ENCODE measurements at regions not wholly inside any gene's neighbourhood (a gene's known extent, or its start where the extent isn't known, plus 50 kb on each side); places are given as distances from the start of the nearest gene placed in this dataset.

DNA sequence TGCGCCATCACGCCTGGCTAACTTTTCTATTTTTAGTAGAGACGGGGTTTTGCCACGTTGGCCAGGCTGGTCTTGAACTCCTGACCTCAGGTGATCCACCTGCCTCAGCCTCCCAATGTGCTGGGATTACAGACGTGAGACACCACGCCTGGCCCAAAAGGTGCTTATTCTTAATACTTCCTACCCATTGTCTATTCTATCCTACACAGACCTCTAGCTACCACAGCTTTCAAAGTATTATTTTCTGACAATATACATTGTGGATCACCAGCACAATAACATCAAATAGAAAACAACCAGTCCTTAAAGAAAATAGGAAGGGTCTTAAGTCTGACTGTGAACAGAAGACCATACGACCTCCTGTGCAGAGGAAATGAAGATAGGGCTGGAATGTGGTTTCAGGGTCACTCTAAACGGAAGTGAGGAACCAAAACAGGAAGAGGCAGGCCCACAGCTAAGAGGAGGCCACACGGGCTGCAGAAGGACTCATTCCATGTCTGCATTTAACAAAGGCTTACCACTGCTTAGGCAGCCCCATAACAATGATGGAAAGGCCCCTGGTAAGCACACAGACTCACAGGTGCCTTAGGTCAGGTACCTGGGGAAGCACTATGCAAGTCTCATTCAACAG is 115.2 kb downstream of the ZFAND4 start:
- no peak for TF ChIP-seq EZH2 (IDR thresholded peaks at IDR 0.05; ENCODE audit: borderline replicate concordance, low read depth, low read length)
- TF ChIP-seq, protein P1, sequence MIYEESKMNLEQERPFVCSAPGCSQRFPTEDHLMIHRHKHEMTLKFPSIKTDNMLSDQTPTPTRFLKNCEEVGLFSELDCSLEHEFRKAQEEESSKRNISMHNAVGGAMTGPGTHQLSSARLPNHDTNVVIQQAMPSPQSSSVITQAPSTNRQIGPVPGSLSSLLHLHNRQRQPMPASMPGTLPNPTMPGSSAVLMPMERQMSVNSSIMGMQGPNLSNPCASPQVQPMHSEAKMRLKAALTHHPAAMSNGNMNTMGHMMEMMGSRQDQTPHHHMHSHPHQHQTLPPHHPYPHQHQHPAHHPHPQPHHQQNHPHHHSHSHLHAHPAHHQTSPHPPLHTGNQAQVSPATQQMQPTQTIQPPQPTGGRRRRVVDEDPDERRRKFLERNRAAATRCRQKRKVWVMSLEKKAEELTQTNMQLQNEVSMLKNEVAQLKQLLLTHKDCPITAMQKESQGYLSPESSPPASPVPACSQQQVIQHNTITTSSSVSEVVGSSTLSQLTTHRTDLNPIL (CRISPR knock-in tag; IDR thresholded peaks at IDR 0.05): no peak
- TF ChIP-seq, protein P2, sequence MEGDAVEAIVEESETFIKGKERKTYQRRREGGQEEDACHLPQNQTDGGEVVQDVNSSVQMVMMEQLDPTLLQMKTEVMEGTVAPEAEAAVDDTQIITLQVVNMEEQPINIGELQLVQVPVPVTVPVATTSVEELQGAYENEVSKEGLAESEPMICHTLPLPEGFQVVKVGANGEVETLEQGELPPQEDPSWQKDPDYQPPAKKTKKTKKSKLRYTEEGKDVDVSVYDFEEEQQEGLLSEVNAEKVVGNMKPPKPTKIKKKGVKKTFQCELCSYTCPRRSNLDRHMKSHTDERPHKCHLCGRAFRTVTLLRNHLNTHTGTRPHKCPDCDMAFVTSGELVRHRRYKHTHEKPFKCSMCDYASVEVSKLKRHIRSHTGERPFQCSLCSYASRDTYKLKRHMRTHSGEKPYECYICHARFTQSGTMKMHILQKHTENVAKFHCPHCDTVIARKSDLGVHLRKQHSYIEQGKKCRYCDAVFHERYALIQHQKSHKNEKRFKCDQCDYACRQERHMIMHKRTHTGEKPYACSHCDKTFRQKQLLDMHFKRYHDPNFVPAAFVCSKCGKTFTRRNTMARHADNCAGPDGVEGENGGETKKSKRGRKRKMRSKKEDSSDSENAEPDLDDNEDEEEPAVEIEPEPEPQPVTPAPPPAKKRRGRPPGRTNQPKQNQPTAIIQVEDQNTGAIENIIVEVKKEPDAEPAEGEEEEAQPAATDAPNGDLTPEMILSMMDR (IDR thresholded peaks at IDR 0.05 in 2 of 3, conservative IDR thresholded peaks at IDR 0.05 in 1 of 3; ENCODE audit: insufficient read depth in 2 of 3, low read depth in 1 of 3, low read length in 3 of 3): no peak
- TF ChIP-seq EP300 (IDR thresholded peaks at IDR 0.05; ENCODE audit: low read length): no peak
- TF ChIP-seq BHLHE40 (IDR thresholded peaks at IDR 0.05; ENCODE audit: low read length): no peak
- TF ChIP-seq ZFP1 (CRISPR knock-in tag; IDR thresholded peaks at IDR 0.05): no peak
- TF ChIP-seq, protein P3, sequence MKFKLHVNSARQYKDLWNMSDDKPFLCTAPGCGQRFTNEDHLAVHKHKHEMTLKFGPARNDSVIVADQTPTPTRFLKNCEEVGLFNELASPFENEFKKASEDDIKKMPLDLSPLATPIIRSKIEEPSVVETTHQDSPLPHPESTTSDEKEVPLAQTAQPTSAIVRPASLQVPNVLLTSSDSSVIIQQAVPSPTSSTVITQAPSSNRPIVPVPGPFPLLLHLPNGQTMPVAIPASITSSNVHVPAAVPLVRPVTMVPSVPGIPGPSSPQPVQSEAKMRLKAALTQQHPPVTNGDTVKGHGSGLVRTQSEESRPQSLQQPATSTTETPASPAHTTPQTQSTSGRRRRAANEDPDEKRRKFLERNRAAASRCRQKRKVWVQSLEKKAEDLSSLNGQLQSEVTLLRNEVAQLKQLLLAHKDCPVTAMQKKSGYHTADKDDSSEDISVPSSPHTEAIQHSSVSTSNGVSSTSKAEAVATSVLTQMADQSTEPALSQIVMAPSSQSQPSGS (CRISPR knock-in tag; IDR thresholded peaks at IDR 0.05): no peak

Measured in K562 (cell line).